CD14-positive monocyte (primary cell): ENCODE measurements at regions not wholly inside any gene's neighbourhood (a gene's known extent, or its start where the extent isn't known, plus 50 kb on each side); places are given as distances from the start of the nearest gene placed in this dataset.

Experiments used
- DNase-seq, 3 donors: peaks; one replicate each; pipeline ENCODE4 v3.0.0-alpha.2; 2011 to 2022
- H2AFZ ChIP-seq: 2 replicates; pipeline ENCODE4 v1.6.0; 2012; ENCODE audit warnings: mild to moderate bottlenecking, low read depth, low read length, inconsistent platforms; ENCODE audit not compliant: insufficient read depth, poor library complexity, severe bottlenecking
- H3K27ac ChIP-seq, 2 donors: 1 replicate in 1 of 2; 2 replicates in 1 of 2; pipeline ENCODE4 v1.5.1; 2012 to 2013; ENCODE audit warnings: low read length in 2 of 2, control low read depth in 1 of 2, inconsistent platforms in 1 of 2, low read depth in 1 of 2, mild to moderate bottlenecking in 1 of 2
- H3K27me3 ChIP-seq, 2 donors: one replicate each; pipeline versions ENCODE4 v1.6.0 to v1.6.1; 2011 to 2013; ENCODE audit warnings: low read length in 2 of 2; ENCODE audit not compliant: control insufficient read depth in 2 of 2, insufficient read depth in 2 of 2
- H3K36me3 ChIP-seq, 2 donors: replicated peaks in 1 of 2; 1 replicate in 1 of 2; 2 replicates in 1 of 2; pipeline versions ENCODE4 v1.5.1 to v1.6.1; 2012 to 2013; ENCODE audit warnings: low read length in 2 of 2, control low read depth in 1 of 2, inconsistent platforms in 1 of 2, mild to moderate bottlenecking in 1 of 2; ENCODE audit not compliant: insufficient read depth in 2 of 2, control insufficient read depth in 1 of 2
- H3K4me1 ChIP-seq, 2 donors: 1 replicate in 1 of 2; 2 replicates in 1 of 2; pipeline versions ENCODE4 v1.5.1 to v1.6.1; 2012 to 2013; ENCODE audit warnings: low read length in 2 of 2, control low read depth in 1 of 2, inconsistent platforms in 1 of 2, mild to moderate bottlenecking in 1 of 2, moderate library complexity in 1 of 2; ENCODE audit not compliant: insufficient read depth in 2 of 2, control insufficient read depth in 1 of 2
- H3K4me2 ChIP-seq: replicated peaks from 2 replicates; pipeline ENCODE3; 2012; ENCODE audit warnings: low read length, moderate library complexity, mild to moderate bottlenecking; ENCODE audit not compliant: poor library complexity, severe bottlenecking; ENCODE audit errors: extremely low read depth
- H3K4me3 ChIP-seq, 3 experiments: fragments of 200-600 bp in 1 of 3; sonication (generic) in 1 of 3; replicated peaks in 1 of 3; 1 replicate in 2 of 3; 2 replicates in 1 of 3; pipeline ENCODE4 v1.5.1; 2011 to 2013; ENCODE audit warnings: low read length in 3 of 3, mild to moderate bottlenecking in 3 of 3, control low read depth in 2 of 3, low read depth in 2 of 3, inconsistent platforms in 1 of 3, moderate library complexity in 1 of 3
- H3K79me2 ChIP-seq: 2 replicates; pipeline ENCODE4 v1.6.0; 2012; ENCODE audit warnings: mild to moderate bottlenecking, control low read depth, inconsistent platforms, low read length, moderate library complexity; ENCODE audit not compliant: insufficient read depth
- H3K9ac ChIP-seq: 2 replicates; pipeline ENCODE4 v1.6.0; 2017; ENCODE audit warnings: low read length, mild to moderate bottlenecking; ENCODE audit not compliant: insufficient read depth, poor library complexity, severe bottlenecking
- H3K9me3 ChIP-seq, 2 donors: replicated peaks in 1 of 2; 1 replicate in 1 of 2; 2 replicates in 1 of 2; pipeline versions ENCODE4 v1.5.1 to v1.6.1; 2012 to 2013; ENCODE audit warnings: low read length in 2 of 2, control low read depth in 1 of 2; ENCODE audit not compliant: control insufficient read depth in 1 of 2, insufficient read depth in 1 of 2
- H4K20me1 ChIP-seq: 2 replicates; pipeline ENCODE4 v1.6.0; 2012; ENCODE audit warnings: mild to moderate bottlenecking, low read length, control low read depth, moderate library complexity; ENCODE audit not compliant: insufficient read depth
- H3K27ac Mint-ChIP-seq, 7 donors: one replicate each; pipeline ENCODE4 v1.8.0; 2020; ENCODE audit warnings: mild to moderate bottlenecking in 7 of 7, mixed read lengths in 7 of 7, moderate library complexity in 6 of 7, inconsistent platforms in 2 of 7
- H3K27me3 Mint-ChIP-seq, 3 donors: one replicate each; pipeline ENCODE4 v1.8.0; 2021 to 2022; ENCODE audit warnings: low read depth in 3 of 3, mild to moderate bottlenecking in 3 of 3, mixed read lengths in 3 of 3, moderate library complexity in 3 of 3, inconsistent platforms in 1 of 3
- H3K36me3 Mint-ChIP-seq, 2 donors: one replicate each; pipeline ENCODE4 v1.8.0; 2020; ENCODE audit warnings: mixed read lengths in 2 of 2, inconsistent platforms in 1 of 2, mild to moderate bottlenecking in 1 of 2
- H3K4me1 Mint-ChIP-seq: one replicate; pipeline ENCODE4 v1.8.0; 2020; ENCODE audit warnings: mild to moderate bottlenecking, mixed read lengths
- H3K4me3 Mint-ChIP-seq, 2 donors: one replicate each; pipeline ENCODE4 v1.8.0; 2020; ENCODE audit warnings: mild to moderate bottlenecking in 2 of 2, mixed read lengths in 2 of 2, moderate library complexity in 1 of 2
- H3K9me3 Mint-ChIP-seq, 7 donors: one replicate each; pipeline ENCODE4 v1.8.0; 2020 to 2022; ENCODE audit warnings: mixed read lengths in 7 of 7, mild to moderate bottlenecking in 6 of 7, moderate library complexity in 6 of 7, inconsistent platforms in 2 of 7
- CTCF ChIP-seq: fragments of 200-600 bp; IDR thresholded peaks from one replicate; pipeline ENCODE4 v1.8.0; 2022; ENCODE audit warnings: antibody characterized with exemption, mild to moderate bottlenecking
- WGBS: methylation state at CpG from one replicate; pipeline ENCODE4 v1.1.5; 2013; ENCODE audit warnings: missing lambda C conversion rate; ENCODE audit not compliant: insufficient coverage; 5-methylcytosine and 5-hydroxymethylcytosine counted together
- intact Hi-C, 2 donors: fragments of 100-400 bp; cut with micrococcal nuclease; formaldehyde crosslinking; loops; one replicate each; pipeline versions ENCODE4 v1.15.0 to v1.15.1; 2023

- Histone ChIP-seq H3K36me3 (no peaks in the 10 kb centered on the region), H3K9ac (peak overlapping the region; percentile 62), H3K4me2 (peak overlapping the region; percentile 84), H3K4me3 (peak overlapping the region; percentile 70 to 95 (median 88)), H4K20me1 (peaks cover 10% of the 10 kb centered on the region), H3K27ac (peak overlapping the region; percentile 83 to 87), H3K27me3 (no peaks in the 10 kb centered on the region), H3K79me2 (peaks cover 11% of the 10 kb centered on the region), H2AFZ (peak overlapping the region; percentile 23), H3K9me3 (no peaks in the 10 kb centered on the region), H3K4me1 (peaks cover 38 to 40% of the 10 kb centered on the region in 2 donors)
- 0% methylated on average over 27 of the region's 30 CpGs for WGBS
- Mint-ChIP-seq H3K27me3 (no peaks in the 10 kb centered on the region), H3K36me3 (peaks cover 0 to 3% of the 10 kb centered on the region in 2 donors), H3K4me3 (peak overlapping the region; percentile 92 to 93), H3K9me3 (peaks cover 0 to 6% (median 0%) of the 10 kb centered on the region in 7 donors), H3K27ac (peak overlapping the region; percentile 92 to 100 (median 98)), H3K4me1 (peaks cover 36% of the 10 kb centered on the region)
- intact Hi-C loops = loop anchor here (5.0 to 10.0 kb wide), 2 partner anchors 36 to 53 kb away; a partner anchor contains a TSS
- TF ChIP-seq CTCF = no peak
- DNase-seq = no peak
These were observed 70.9 kb downstream of the HFE start for GRCh38 chr6:26158076-26158580.

GRCh38 chr6:26158581-26159356 is 71.5 kb downstream of the HFE start:
- Histone ChIP-seq H2AFZ (peak overlapping the region; percentile 23), H3K36me3 (no peaks in the 10 kb centered on the region), H3K27me3 (no peaks in the 10 kb centered on the region), H3K4me3 (peak overlapping the region; percentile 70 to 95 (median 88)), H3K4me2 (peak overlapping the region; percentile 84), H3K9me3 (no peaks in the 10 kb centered on the region), H3K27ac (peak overlapping the region; percentile 83 to 87), H3K9ac (peak overlapping the region; percentile 62), H3K79me2 (peaks cover 11% of the 10 kb centered on the region), H3K4me1 (peaks cover 38 to 40% of the 10 kb centered on the region in 2 donors), H4K20me1 (peaks cover 10% of the 10 kb centered on the region)
- H3K27ac Mint-ChIP-seq = peak overlapping the region; percentile 92 to 100 (median 98)
- H3K9me3 Mint-ChIP-seq = peaks cover 0 to 6% (median 0%) of the 10 kb centered on the region in 7 donors
- H3K4me1 Mint-ChIP-seq = peaks cover 41% of the 10 kb centered on the region
- peak; percentile 71 to 82 (median 78) for DNase-seq
- peaks cover 2 to 3% of the 10 kb centered on the region in 2 donors for H3K36me3 Mint-ChIP-seq
- no peaks in the 10 kb centered on the region for H3K27me3 Mint-ChIP-seq
- WGBS = 0% methylated on average over 2 of the region's 21 CpGs
- no peak for TF ChIP-seq CTCF
- intact Hi-C loops = loop anchor here (5.0 to 10.0 kb wide), 2 partner anchors 36 to 54 kb away; a partner anchor contains a TSS
- H3K4me3 Mint-ChIP-seq = peak overlapping the region; percentile 92 to 93
